A549 (cell line): ENCODE measurements at regions not wholly inside any gene's neighbourhood (a gene's known extent, or its start where the extent isn't known, plus 50 kb on each side); places are given as distances from the start of the nearest gene placed in this dataset.

Source experiments
- ATAC-seq, 2 experiments: fragments of 200-7000 bp in 1 of 2; fragments of >200 bp in 1 of 2; cut with Nextera tagmentation in 1 of 2; cut with Tn5 transposase in 1 of 2; 3 replicates each; pipeline versions ENCODE4 v1.8.0 to v1.9.1; 2018 to 2020; ENCODE audit warnings: mild to moderate bottlenecking in 1 of 2, moderate library complexity in 1 of 2
- CTCF ChIA-PET: fragments of 300-600 bp; sonication (Branson Sonifier 250); formaldehyde crosslinking; extraction: SDS; loops from one replicate; lab custom pipeline; 2021; ENCODE audit warnings: antibody characterized with exemption, inconsistent platforms; lab: Yijun Ruan, JAX
- POLR2A ChIA-PET: fragments of 350-600 bp; formaldehyde crosslinking; extraction: SDS; loops from one replicate; lab custom pipeline; 2021; ENCODE audit warnings: antibody characterized with exemption, inconsistent platforms; lab: Yijun Ruan, JAX
- DNase-seq, 2 experiments: peaks; one replicate each; pipeline versions ENCODE4 v3.0.0 to v3.0.0-alpha.2; 2011 to 2016; ENCODE audit warnings: low read depth in 1 of 2, low spot score in 1 of 2
- FAIRE-seq: peaks from 2 replicates; lab custom pipeline; 2011; peaks lifted over from hg19 to GRCh38; lab: Jason Lieb, UNC
- H3K27ac ChIP-seq, 2 experiments: fragments of >200 bp; sonication (Bioruptor Twin); formaldehyde crosslinking; 3 replicates each; pipeline ENCODE4 v1.5.1; 2016 to 2017
- H3K4me1 ChIP-seq: fragments of >200 bp; sonication (Bioruptor Twin); formaldehyde crosslinking; 3 replicates; pipeline ENCODE4 v1.6.1; 2016
- H3K4me2 ChIP-seq: fragments of >200 bp; sonication (Bioruptor Twin); formaldehyde crosslinking; 3 replicates; pipeline ENCODE4 v1.6.1; 2016
- H3K4me3 ChIP-seq: fragments of >200 bp; sonication (Bioruptor Twin); formaldehyde crosslinking; 3 replicates; pipeline ENCODE4 v1.5.1; 2016
- H3K9me3 ChIP-seq: fragments of >200 bp; sonication (Bioruptor Twin); formaldehyde crosslinking; 3 replicates; pipeline ENCODE4 v1.6.1; 2016
- BHLHE40 ChIP-seq: IDR thresholded peaks from 2 replicates; pipeline ENCODE4 v1.6.1; 2012; ENCODE audit warnings: low read depth, low read length, inconsistent platforms
- CBX8 ChIP-seq: fragments of 200-600 bp; sonication (generic); IDR thresholded peaks from 2 replicates; pipeline ENCODE4 v1.6.1; 2016
- EHF ChIP-seq: fragments of 250-450 bp; sonication (Bioruptor Pico); IDR thresholded peaks from 2 replicates; pipeline ENCODE4 v1.5.0; 2020; ENCODE audit warnings: mild to moderate bottlenecking
- EHMT2 ChIP-seq: fragments of 200-600 bp; sonication (generic); IDR thresholded peaks from 2 replicates; pipeline ENCODE4 v1.6.1; 2016; ENCODE audit warnings: antibody characterized with exemption, low read depth, mild to moderate bottlenecking, moderate library complexity
- EP300 ChIP-seq, 2 experiments: fragments of >200 bp; sonication (Bioruptor Twin); formaldehyde crosslinking; IDR thresholded peaks; 2 replicates in 1 of 2; 3 replicates in 1 of 2; pipeline ENCODE4 v1.6.1; 2016 to 2017
- FOSL2 ChIP-seq, 2 experiments: fragments of 450-650 bp in 1 of 2; fragments of >200 bp in 1 of 2; sonication (Bioruptor Twin) in 1 of 2; formaldehyde crosslinking; IDR thresholded peaks; 2 replicates each; pipeline versions ENCODE4 v1.5.0 to v1.6.1; 2016 to 2020; ENCODE audit warnings: mild to moderate bottlenecking in 1 of 2, moderate library complexity in 1 of 2
- FOXS1 ChIP-seq: fragments of 250-450 bp; sonication (Bioruptor Pico); IDR thresholded peaks from 2 replicates; pipeline ENCODE4 v1.5.0; 2020; ENCODE audit warnings: mild to moderate bottlenecking, moderate library complexity
- HDAC2 ChIP-seq: fragments of 200-600 bp; sonication (generic); IDR thresholded peaks from 2 replicates; pipeline ENCODE4 v1.6.1; 2016
- HOXA7 ChIP-seq: fragments of 250-450 bp; sonication (Bioruptor Pico); IDR thresholded peaks from 2 replicates; pipeline ENCODE4 v1.5.0; 2020; ENCODE audit warnings: mild to moderate bottlenecking, moderate library complexity
- HOXB5 ChIP-seq: fragments of 250-450 bp; sonication (Bioruptor Pico); IDR thresholded peaks from 2 replicates; pipeline ENCODE4 v1.5.0; 2020; ENCODE audit warnings: mild to moderate bottlenecking, moderate library complexity
- KDM1A ChIP-seq: fragments of 200-600 bp; sonication (generic); IDR thresholded peaks from 2 replicates; pipeline ENCODE4 v1.6.1; 2016; ENCODE audit warnings: low read depth, mild to moderate bottlenecking
- KDM5A ChIP-seq: fragments of 200-600 bp; sonication (generic); IDR thresholded peaks from 2 replicates; pipeline ENCODE4 v1.6.1; 2016; ENCODE audit warnings: antibody characterized with exemption, mild to moderate bottlenecking
- MAFK ChIP-seq: fragments of 450-650 bp; IDR thresholded peaks from 2 replicates; pipeline ENCODE4 v1.6.1; 2014; ENCODE audit not compliant: partially characterized antibody
- MAZ ChIP-seq: fragments of 150-350 bp; IDR thresholded peaks from 2 replicates; pipeline ENCODE4 v1.6.1; 2014; ENCODE audit warnings: antibody characterized with exemption, low read depth, low read length, borderline replicate concordance
- MYC ChIP-seq: IDR thresholded peaks from 2 replicates; pipeline ENCODE4 v1.6.1; 2012; ENCODE audit warnings: mild to moderate bottlenecking, inconsistent platforms, low read length, improper control_type of control experiment, borderline replicate concordance
- NPAS2 ChIP-seq: fragments of 250-450 bp; sonication (Bioruptor Pico); IDR thresholded peaks from 2 replicates; pipeline ENCODE4 v1.8.0; 2022; ENCODE audit warnings: mild to moderate bottlenecking, moderate library complexity, borderline replicate concordance
- NR3C1 ChIP-seq: fragments of >200 bp; sonication (Bioruptor Twin); formaldehyde crosslinking; IDR thresholded peaks from 3 replicates; pipeline ENCODE4 v1.6.1; 2017
- PHF8 ChIP-seq: fragments of 200-600 bp; sonication (generic); IDR thresholded peaks from 2 replicates; pipeline ENCODE4 v1.6.1; 2016; ENCODE audit warnings: low read depth, mild to moderate bottlenecking, antibody characterized with exemption, moderate library complexity, borderline replicate concordance
- RFX5 ChIP-seq: fragments of 450-650 bp; IDR thresholded peaks from 2 replicates; pipeline ENCODE4 v1.7.1; 2014; ENCODE audit warnings: antibody characterized with exemption, mild to moderate bottlenecking, moderate library complexity
- TFCP2L1 ChIP-seq: fragments of 250-450 bp; sonication (Bioruptor Pico); IDR thresholded peaks from 2 replicates; pipeline ENCODE4 v1.5.0; 2021; ENCODE audit warnings: mild to moderate bottlenecking
- ZC3H11A ChIP-seq: fragments of 450-650 bp; IDR thresholded peaks from 2 replicates; pipeline ENCODE4 v1.6.1; 2014; ENCODE audit warnings: antibody characterized with exemption, mild to moderate bottlenecking
- ZNF302 ChIP-seq: fragments of 250-450 bp; sonication (Bioruptor Pico); IDR thresholded peaks from 2 replicates; pipeline ENCODE4 v1.9.0; 2021; ENCODE audit warnings: inconsistent platforms, mild to moderate bottlenecking, moderate library complexity
- WGBS: methylation state at CpG from one replicate; pipeline ENCODE4 v1.1.6; 2017; ENCODE audit errors: missing lambda C conversion rate; 5-methylcytosine and 5-hydroxymethylcytosine counted together
- TF ChIP-seq, protein P1 (sequence below): fragments of 200-600 bp; sonication (generic); IDR thresholded peaks from 2 replicates; pipeline ENCODE4 v1.6.1; 2016; ENCODE audit warnings: antibody characterized with exemption, mild to moderate bottlenecking, moderate library complexity
- TF ChIP-seq, protein P2 (sequence below): fragments of 250-450 bp; sonication (Bioruptor Pico); IDR thresholded peaks from 2 replicates; pipeline ENCODE4 v1.5.0; 2020; ENCODE audit warnings: low read depth, mild to moderate bottlenecking, moderate library complexity
- TF ChIP-seq, protein P3 (sequence below): fragments of 250-450 bp; sonication (Bioruptor Pico); IDR thresholded peaks from 2 replicates; pipeline ENCODE4 v1.5.0; 2021; ENCODE audit warnings: mild to moderate bottlenecking, moderate library complexity, borderline replicate concordance

DNA sequence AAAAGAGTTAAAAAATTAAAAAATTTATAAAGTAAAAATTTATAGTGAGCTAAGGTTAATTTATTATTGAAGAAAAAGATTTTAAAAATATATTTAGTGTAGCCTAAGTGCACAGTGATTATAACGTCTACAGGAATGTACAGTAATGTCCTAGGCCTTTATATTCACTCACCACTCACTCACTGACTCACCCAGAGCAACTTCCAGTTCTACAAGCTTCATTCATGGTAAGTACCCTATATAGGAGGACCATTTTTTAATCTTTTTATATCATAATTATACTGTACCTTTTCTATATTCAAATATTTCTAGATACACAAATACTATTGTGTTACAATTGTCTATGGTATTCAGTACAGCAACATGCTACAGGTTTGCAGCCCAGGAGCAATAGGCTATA lies 1623.2 kb downstream of the RPA4 start:
- Histone ChIP-seq H3K4me3 (no peak overlapping the region), H3K27ac (no peak overlapping the region), H3K4me2 (no peak overlapping the region), H3K4me1 (no peaks in the 10 kb centered on the region), H3K9me3 (no peaks in the 10 kb centered on the region)
- ChIA-PET POLR2A (no interaction called here), CTCF (no interaction called here)
- TF ChIP-seq NR3C1 (no peak), CBX8 (no peak), EHF (no peak), FOXS1 (no peak), NPAS2 (no peak), HOXA7 (CRISPR knock-in tag) (no peak), TFCP2L1 (CRISPR knock-in tag) (no peak), KDM5A (no peak), KDM1A (no peak), BHLHE40 (no peak), HDAC2 (no peak), RFX5 (no peak), MAFK (no peak), ZNF302 (no peak), MYC (no peak), HOXB5 (no peak), EP300 (IDR thresholded peaks at IDR 0.05) (no peak)
- TF ChIP-seq, protein P1, sequence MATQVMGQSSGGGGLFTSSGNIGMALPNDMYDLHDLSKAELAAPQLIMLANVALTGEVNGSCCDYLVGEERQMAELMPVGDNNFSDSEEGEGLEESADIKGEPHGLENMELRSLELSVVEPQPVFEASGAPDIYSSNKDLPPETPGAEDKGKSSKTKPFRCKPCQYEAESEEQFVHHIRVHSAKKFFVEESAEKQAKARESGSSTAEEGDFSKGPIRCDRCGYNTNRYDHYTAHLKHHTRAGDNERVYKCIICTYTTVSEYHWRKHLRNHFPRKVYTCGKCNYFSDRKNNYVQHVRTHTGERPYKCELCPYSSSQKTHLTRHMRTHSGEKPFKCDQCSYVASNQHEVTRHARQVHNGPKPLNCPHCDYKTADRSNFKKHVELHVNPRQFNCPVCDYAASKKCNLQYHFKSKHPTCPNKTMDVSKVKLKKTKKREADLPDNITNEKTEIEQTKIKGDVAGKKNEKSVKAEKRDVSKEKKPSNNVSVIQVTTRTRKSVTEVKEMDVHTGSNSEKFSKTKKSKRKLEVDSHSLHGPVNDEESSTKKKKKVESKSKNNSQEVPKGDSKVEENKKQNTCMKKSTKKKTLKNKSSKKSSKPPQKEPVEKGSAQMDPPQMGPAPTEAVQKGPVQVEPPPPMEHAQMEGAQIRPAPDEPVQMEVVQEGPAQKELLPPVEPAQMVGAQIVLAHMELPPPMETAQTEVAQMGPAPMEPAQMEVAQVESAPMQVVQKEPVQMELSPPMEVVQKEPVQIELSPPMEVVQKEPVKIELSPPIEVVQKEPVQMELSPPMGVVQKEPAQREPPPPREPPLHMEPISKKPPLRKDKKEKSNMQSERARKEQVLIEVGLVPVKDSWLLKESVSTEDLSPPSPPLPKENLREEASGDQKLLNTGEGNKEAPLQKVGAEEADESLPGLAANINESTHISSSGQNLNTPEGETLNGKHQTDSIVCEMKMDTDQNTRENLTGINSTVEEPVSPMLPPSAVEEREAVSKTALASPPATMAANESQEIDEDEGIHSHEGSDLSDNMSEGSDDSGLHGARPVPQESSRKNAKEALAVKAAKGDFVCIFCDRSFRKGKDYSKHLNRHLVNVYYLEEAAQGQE: no peak
- FAIRE-seq (no peak), DNase-seq (no peak), ATAC-seq (no peak)
- WGBS: 0% methylated on average over 1 of the region's 1 CpG

DNA sequence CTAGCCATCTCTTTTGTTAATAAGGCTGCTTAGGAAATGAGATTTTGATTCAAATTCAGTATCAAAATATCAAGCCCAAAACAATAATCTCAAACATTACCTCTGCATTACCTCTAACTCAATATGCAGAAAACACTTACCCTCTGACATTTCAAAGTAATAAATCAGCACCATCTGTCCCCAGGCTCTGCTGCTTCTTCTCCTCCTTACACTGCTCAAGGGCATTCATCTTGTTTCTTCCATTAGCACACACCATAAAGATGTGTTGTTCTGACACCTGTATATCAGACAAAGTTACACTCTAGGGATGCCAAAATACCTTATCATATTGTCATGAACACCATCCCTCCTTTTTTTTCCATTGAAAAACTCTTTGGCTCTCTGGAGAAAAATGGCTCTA lies 1630.3 kb downstream of the RPA4 start:
- no peaks in the 10 kb centered on the region for H3K4me1 ChIP-seq
- no peak for ATAC-seq
- no peaks in the 10 kb centered on the region for H3K9me3 ChIP-seq
- no peak for DNase-seq
- ChIA-PET POLR2A (no interaction called here), CTCF (no interaction called here)
- TF ChIP-seq, protein P2, sequence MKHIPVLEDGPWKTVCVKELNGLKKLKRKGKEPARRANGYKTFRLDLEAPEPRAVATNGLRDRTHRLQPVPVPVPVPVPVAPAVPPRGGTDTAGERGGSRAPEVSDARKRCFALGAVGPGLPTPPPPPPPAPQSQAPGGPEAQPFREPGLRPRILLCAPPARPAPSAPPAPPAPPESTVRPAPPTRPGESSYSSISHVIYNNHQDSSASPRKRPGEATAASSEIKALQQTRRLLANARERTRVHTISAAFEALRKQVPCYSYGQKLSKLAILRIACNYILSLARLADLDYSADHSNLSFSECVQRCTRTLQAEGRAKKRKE (CRISPR knock-in tag): no peak
- TF ChIP-seq, protein P3, sequence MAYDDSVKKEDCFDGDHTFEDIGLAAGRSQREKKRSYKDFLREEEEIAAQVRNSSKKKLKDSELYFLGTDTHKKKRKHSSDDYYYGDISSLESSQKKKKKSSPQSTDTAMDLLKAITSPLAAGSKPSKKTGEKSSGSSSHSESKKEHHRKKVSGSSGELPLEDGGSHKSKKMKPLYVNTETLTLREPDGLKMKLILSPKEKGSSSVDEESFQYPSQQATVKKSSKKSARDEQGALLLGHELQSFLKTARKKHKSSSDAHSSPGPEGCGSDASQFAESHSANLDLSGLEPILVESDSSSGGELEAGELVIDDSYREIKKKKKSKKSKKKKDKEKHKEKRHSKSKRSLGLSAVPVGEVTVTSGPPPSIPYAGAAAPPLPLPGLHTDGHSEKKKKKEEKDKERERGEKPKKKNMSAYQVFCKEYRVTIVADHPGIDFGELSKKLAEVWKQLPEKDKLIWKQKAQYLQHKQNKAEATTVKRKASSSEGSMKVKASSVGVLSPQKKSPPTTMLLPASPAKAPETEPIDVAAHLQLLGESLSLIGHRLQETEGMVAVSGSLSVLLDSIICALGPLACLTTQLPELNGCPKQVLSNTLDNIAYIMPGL (CRISPR knock-in tag): no peak
- no peak for TF ChIP-seq FOSL2 (IDR thresholded peaks at IDR 0.05)
- no peak for TF ChIP-seq FOSL2 (CRISPR knock-in tag; IDR thresholded peaks at IDR 0.05)
- no peak for TF ChIP-seq TFCP2L1 (CRISPR knock-in tag)
- TF ChIP-seq EHMT2: no peak
- no peak for TF ChIP-seq PHF8
- TF ChIP-seq ZC3H11A: no peak
- no peak for TF ChIP-seq BHLHE40
- TF ChIP-seq MAZ: no peak
- no peak for TF ChIP-seq HDAC2
- no peak overlapping the region for H3K27ac ChIP-seq
- no peak overlapping the region for H3K4me2 ChIP-seq
- no peak overlapping the region for H3K4me3 ChIP-seq
- no peak for FAIRE-seq
